GM12878 (cell line): ENCODE measurements at regions not wholly inside any gene's neighbourhood (a gene's known extent, or its start where the extent isn't known, plus 50 kb on each side); places are given as distances from the start of the nearest gene placed in this dataset.

Experiments
- ATAC-seq: fragments of 200-7000 bp; cut with Tn5 transposase; 3 replicates; pipeline ENCODE4 v1.9.1; 2020; ENCODE audit warnings: mild to moderate bottlenecking, moderate library complexity
- BruUV-seq: library from RNA; stranded (reverse); fragments of 400-500 nt; replicated peaks from 2 replicates; lab custom pipeline; 2021; lab: Mats Ljungman, UMichigan
- CTCF ChIA-PET: fragments of 300-600 bp; sonication (Branson Sonifier 250); formaldehyde crosslinking; extraction: SDS; loops from one replicate; lab custom pipeline; 2021; ENCODE audit warnings: inconsistent platforms; lab: Yijun Ruan, JAX
- POLR2A ChIA-PET: fragments of 350-600 bp; formaldehyde crosslinking; extraction: SDS; loops from one replicate; lab custom pipeline; 2021; ENCODE audit warnings: inconsistent platforms; lab: Charles Lee
- RAD21 ChIA-PET: fragments of 300-600 bp; sonication (Branson Sonifier 250); formaldehyde crosslinking; loops from one replicate; lab custom pipeline; 2023; ENCODE audit warnings: antibody characterized with exemption; ENCODE audit not compliant: unreplicated experiment; lab: Charles Lee
- SMC1A ChIA-PET: fragments of 300-600 bp; sonication (Branson Sonifier 250); formaldehyde crosslinking; loops from one replicate; lab custom pipeline; 2023; ENCODE audit not compliant: unreplicated experiment, uncharacterized antibody; lab: Charles Lee
- DNase-seq: peaks from one replicate; pipeline ENCODE4 v3.0.0-alpha.2; 2011; ENCODE audit warnings: low read depth, low spot score
- FAIRE-seq: peaks from 3 replicates; lab custom pipeline; 2011; peaks lifted over from hg19 to GRCh38; lab: Jason Lieb, UNC
- H2AFZ ChIP-seq: 2 replicates; pipeline ENCODE4 v1.6.0; 2011; ENCODE audit warnings: low read depth, low read length, control low read depth; ENCODE audit not compliant: control insufficient read depth
- H3K27ac ChIP-seq: 2 replicates; pipeline ENCODE4 v1.5.1; 2011; ENCODE audit warnings: control low read depth; ENCODE audit not compliant: control insufficient read depth, insufficient read depth
- H3K27me3 ChIP-seq, 2 experiments: replicated peaks in 1 of 2; 2 replicates each; pipeline versions ENCODE4 v1.6.0 to v1.6.1; 2011; ENCODE audit warnings: low read length in 1 of 2; ENCODE audit not compliant: control insufficient read depth in 2 of 2, insufficient read depth in 2 of 2
- H3K36me3 ChIP-seq, 2 experiments: 2 replicates each; pipeline ENCODE4 v1.5.1; 2011; ENCODE audit warnings: low read length in 1 of 2; ENCODE audit not compliant: control insufficient read depth in 2 of 2, insufficient read depth in 2 of 2
- H3K4me1 ChIP-seq: 2 replicates; pipeline ENCODE4 v1.6.1; 2011; ENCODE audit warnings: mild to moderate bottlenecking, low read length, moderate library complexity, mixed read lengths; ENCODE audit not compliant: control insufficient read depth, insufficient read depth
- H3K4me2 ChIP-seq: 2 replicates; pipeline ENCODE4 v1.6.0; 2011; ENCODE audit warnings: control low read depth; ENCODE audit not compliant: control insufficient read depth, insufficient read depth
- H3K4me3 ChIP-seq: fragments of 200-600 bp; sonication (generic); 2 replicates; pipeline ENCODE4 v1.5.1; 2016
- H3K79me2 ChIP-seq: 2 replicates; pipeline ENCODE4 v1.6.0; 2011; ENCODE audit warnings: low read length; ENCODE audit not compliant: control insufficient read depth, insufficient read depth
- H3K9ac ChIP-seq: 2 replicates; pipeline ENCODE4 v1.8.0; 2011; ENCODE audit warnings: low read length, control low read depth, mixed read lengths; ENCODE audit not compliant: control insufficient read depth, insufficient read depth
- H3K9me3 ChIP-seq: replicated peaks from 3 replicates; pipeline ENCODE4 v1.5.1; 2011; ENCODE audit warnings: mild to moderate bottlenecking, low read length; ENCODE audit not compliant: control insufficient read depth, insufficient read depth
- H4K20me1 ChIP-seq: 2 replicates; pipeline ENCODE4 v1.6.0; 2011; ENCODE audit not compliant: control insufficient read depth, insufficient read depth
- BHLHE40 ChIP-seq, 2 experiments: fragments of 450-650 bp in 1 of 2; IDR thresholded peaks; 2 replicates each; pipeline ENCODE4 v1.6.1; 2011 to 2017; ENCODE audit warnings: low read depth in 2 of 2, borderline replicate concordance in 1 of 2, improper control_type of control experiment in 1 of 2, low read length in 1 of 2, mild to moderate bottlenecking in 1 of 2
- BMI1 ChIP-seq: fragments of 450-650 bp; IDR thresholded peaks from 2 replicates; pipeline ENCODE4 v1.6.1; 2016; ENCODE audit warnings: mild to moderate bottlenecking, moderate library complexity, borderline replicate concordance
- EGR1 ChIP-seq, 2 experiments: IDR thresholded peaks; 1 replicate in 1 of 2; 2 replicates in 1 of 2; pipeline ENCODE4 v1.6.1; 2011 to 2012; ENCODE audit warnings: low read depth in 2 of 2, low read length in 2 of 2, borderline replicate concordance in 1 of 2, mild to moderate bottlenecking in 1 of 2, moderate library complexity in 1 of 2
- ELK1 ChIP-seq: IDR thresholded peaks from 2 replicates; pipeline ENCODE4 v1.6.1; 2012; ENCODE audit warnings: low read depth, low read length, improper control_type of control experiment
- EP300 ChIP-seq, 2 experiments: fragments of 150-350 bp in 1 of 2; IDR thresholded peaks; 2 replicates each; pipeline ENCODE4 v1.6.1; 2011 to 2012; ENCODE audit warnings: low read depth in 2 of 2, low read length in 2 of 2, borderline replicate concordance in 1 of 2, improper control_type of control experiment in 1 of 2, inconsistent platforms in 1 of 2; ENCODE audit not compliant: control insufficient read depth in 1 of 2
- NR2C2 ChIP-seq: IDR thresholded peaks from 2 replicates; pipeline ENCODE4 v1.6.1; 2011; ENCODE audit warnings: borderline replicate concordance, low read depth; ENCODE audit not compliant: control insufficient read depth, insufficient read length
- PAX5 ChIP-seq: IDR thresholded peaks from 2 replicates; pipeline ENCODE4 v1.6.1; 2011; ENCODE audit warnings: low read depth, low read length, borderline replicate concordance
- PKNOX1 ChIP-seq: fragments of 450-650 bp; IDR thresholded peaks from 2 replicates; pipeline ENCODE4 v1.6.1; 2016; ENCODE audit warnings: mild to moderate bottlenecking
- RAD21 ChIP-seq: IDR thresholded peaks from 2 replicates; pipeline ENCODE4 v1.6.1; 2011; ENCODE audit warnings: mild to moderate bottlenecking, low read depth, low read length, moderate library complexity; ENCODE audit not compliant: insufficient read depth
- RBBP5 ChIP-seq: fragments of 200-600 bp; sonication (generic); conservative IDR thresholded peaks from 2 replicates; pipeline ENCODE4 v1.6.1; 2016
- TCF3 ChIP-seq: IDR thresholded peaks from 2 replicates; pipeline ENCODE4 v1.6.1; 2012; ENCODE audit warnings: low read depth, mild to moderate bottlenecking, low read length, borderline replicate concordance; ENCODE audit not compliant: insufficient read depth
- TCF7 ChIP-seq: IDR thresholded peaks from 2 replicates; pipeline ENCODE4 v1.6.1; 2014; ENCODE audit warnings: antibody characterized with exemption, borderline replicate concordance
- YY1 ChIP-seq: IDR thresholded peaks from 2 replicates; pipeline ENCODE4 v1.6.1; 2011; ENCODE audit warnings: low read depth, mild to moderate bottlenecking, low read length
- WGBS: methylation state at CpG from one replicate; pipeline ENCODE4 v1.1.6; 2016; ENCODE audit warnings: low lambda C conversion rate; ENCODE audit not compliant: insufficient replicate concordance, insufficient coverage; ENCODE audit errors: missing lambda C conversion rate; 5-methylcytosine and 5-hydroxymethylcytosine counted together
- in situ Hi-C: fragments of 300-500 bp; cut with MboI; formaldehyde crosslinking; loops from 9 replicates; pipeline ENCODE4 v1.14.3; 2018; ENCODE audit warnings: mixed read lengths
- intact Hi-C: fragments of 100-400 bp; cut with micrococcal nuclease; formaldehyde crosslinking; loops from one replicate; pipeline ENCODE4 v1.14.2; 2022; ENCODE audit not compliant: unreplicated experiment

GRCh38 chr1:213530611-213531320 is 457.0 kb upstream of the PROX1 start:
- CTCF ChIA-PET: no interaction called here
- no peak for ATAC-seq
- no peak for DNase-seq
- SMC1A ChIA-PET: no interaction called here
- FAIRE-seq: no peak
- H3K9ac ChIP-seq: no peak overlapping the region
- intact Hi-C loops: no loop called here
- H3K36me3 ChIP-seq: no peaks in the 10 kb centered on the region
- no peaks in the 10 kb centered on the region for H3K4me1 ChIP-seq
- H2AFZ ChIP-seq: no peak overlapping the region
- H3K9me3 ChIP-seq: no peaks in the 10 kb centered on the region
- H3K4me2 ChIP-seq: no peak overlapping the region
- H3K79me2 ChIP-seq: no peaks in the 10 kb centered on the region
- RAD21 ChIA-PET: no interaction called here
- H3K4me3 ChIP-seq: no peak overlapping the region
- BruUV-seq: no TSS peak
- POLR2A ChIA-PET: no interaction called here
- no peak overlapping the region for H3K27ac ChIP-seq
- 15% methylated on average over 4 of the region's 4 CpGs for WGBS
- in situ Hi-C loops: no loop called here
- H3K27me3 ChIP-seq: no peaks in the 10 kb centered on the region
- no peaks in the 10 kb centered on the region for H4K20me1 ChIP-seq
- TF ChIP-seq RBBP5: no peak
- TF ChIP-seq NR2C2: no peak
- TF ChIP-seq RAD21: no peak
- TF ChIP-seq EGR1 (IDR thresholded peaks at IDR 0.05; ENCODE audit: borderline replicate concordance in 1 of 2, low read depth in 2 of 2, low read length in 2 of 2): no peak
- no peak for TF ChIP-seq BMI1
- no peak for TF ChIP-seq TCF3
- TF ChIP-seq YY1: no peak
- no peak for TF ChIP-seq BHLHE40 (IDR thresholded peaks at IDR 0.05; ENCODE audit: borderline replicate concordance in 1 of 2, low read depth in 2 of 2, low read length in 1 of 2)
- no peak for TF ChIP-seq TCF7
- TF ChIP-seq PAX5: no peak
- no peak for TF ChIP-seq PKNOX1
- TF ChIP-seq EP300 (IDR thresholded peaks at IDR 0.05; ENCODE audit: borderline replicate concordance in 1 of 2, control insufficient read depth in 1 of 2, low read depth in 2 of 2, low read length in 2 of 2): no peak
- TF ChIP-seq ELK1: no peak
